C4-2B (cell line): ENCODE measurements at regions not wholly inside any gene's neighbourhood (a gene's known extent, or its start where the extent isn't known, plus 50 kb on each side); places are given as distances from the start of the nearest gene placed in this dataset.

Source experiments
- CTCF ChIP-seq: fragments of 450-650 bp; conservative IDR thresholded peaks from 2 replicates; pipeline ENCODE4 v1.5.1; 2017; ENCODE audit warnings: mild to moderate bottlenecking
- ZFX ChIP-seq: fragments of 450-650 bp; IDR thresholded peaks from 2 replicates; pipeline ENCODE4 v1.6.1; 2017

GRCh38 chr5:68028131-68028727, 187.3 kb upstream of the PIK3R1 start:
- TF ChIP-seq CTCF: no peak
- no peak for TF ChIP-seq ZFX
